ENCODE measurements at regions not wholly inside any gene's neighbourhood (a gene's known extent, or its start where the extent isn't known, plus 50 kb on each side); places are given as distances from the start of the nearest gene placed in this dataset.

GRCh38 chr5:68562308-68562707 lies 346.8 kb downstream of the PIK3R1 start:
- no peak overlapping the region for H3K4me3 ChIP-seq (ENCODE audit: low read depth, low read length)
- H3K4me1 ChIP-seq (ENCODE audit: control insufficient read depth, insufficient read depth, low read length): peaks cover 6% of the 10 kb centered on the region
- no peaks in the 10 kb centered on the region for H3K9me3 ChIP-seq (ENCODE audit: control insufficient read depth, insufficient read depth, low read depth, low read length)
- ChIA-PET POLR2A (no interaction called here), CTCF (interaction anchor here (0.7 to 1.7 kb wide), 2 partner anchors 12 to 77 kb away, joined by 3 to 4 read pairs; no protein-coding TSS in a partner anchor)
- no peak overlapping the region for H3K27ac ChIP-seq (ENCODE audit: extremely low read depth, low read depth, low read length)
- no peaks in the 10 kb centered on the region for H3K36me3 ChIP-seq (ENCODE audit: control insufficient read depth in 2 of 2, insufficient read depth in 1 of 2, low read length in 2 of 2)
- no peak for TF ChIP-seq ZNF121 (tag by site-specific recombination; IDR thresholded peaks at IDR 0.05)
- no peak for TF ChIP-seq GFI1B (tag by site-specific recombination; IDR thresholded peaks at IDR 0.05)
- no peak for TF ChIP-seq ZFP69B (tag by site-specific recombination; IDR thresholded peaks at IDR 0.05)
- TF ChIP-seq ZNF23 (tag by site-specific recombination; IDR thresholded peaks at IDR 0.05; ENCODE audit: borderline replicate concordance): no peak
- no peak for TF ChIP-seq AEBP2 (tag by site-specific recombination; IDR thresholded peaks at IDR 0.05; ENCODE audit: borderline replicate concordance)
- TF ChIP-seq ZNF529 (tag by site-specific recombination; IDR thresholded peaks at IDR 0.05; ENCODE audit: insufficient replicate concordance): no peak
- TF ChIP-seq ZNF785 (tag by site-specific recombination; IDR thresholded peaks at IDR 0.05): no peak
- TF ChIP-seq ZBTB48 (tag by site-specific recombination; IDR thresholded peaks at IDR 0.05): no peak
- no peak for TF ChIP-seq ZNF580 (tag by site-specific recombination; IDR thresholded peaks at IDR 0.05)
- no peak for TF ChIP-seq ZNF488 (tag by site-specific recombination; IDR thresholded peaks at IDR 0.05)
- TF ChIP-seq ZNF549 (tag by site-specific recombination; IDR thresholded peaks at IDR 0.05): peak; percentile 67
- 0 out of 2 replicates have a peak, but pooled peaks have one; percentile 13 for TF ChIP-seq GLIS1 (tag by site-specific recombination; IDR thresholded peaks at IDR 0.05)
- no peak for TF ChIP-seq ZNF707 (tag by site-specific recombination; IDR thresholded peaks at IDR 0.05)
- TF ChIP-seq ZNF302 (tag by site-specific recombination; IDR thresholded peaks at IDR 0.05; ENCODE audit: low read depth): no peak
- no peak for TF ChIP-seq ZNF341 (tag by site-specific recombination; IDR thresholded peaks at IDR 0.05; ENCODE audit: low read depth)
- TF ChIP-seq MZF1 (tag by site-specific recombination; IDR thresholded peaks at IDR 0.05; ENCODE audit: borderline replicate concordance): peak; percentile 45; the same call in 1 of the 2 replicates
- TF ChIP-seq ZNF26 (tag by site-specific recombination; IDR thresholded peaks at IDR 0.05): no peak
- TF ChIP-seq PRDM2 (tag by site-specific recombination; IDR thresholded peaks at IDR 0.05; ENCODE audit: borderline replicate concordance): no peak
- peak; percentile 92 for TF ChIP-seq PRDM4 (tag by site-specific recombination; IDR thresholded peaks at IDR 0.05)
- TF ChIP-seq ZNF610 (tag by site-specific recombination; IDR thresholded peaks at IDR 0.05; ENCODE audit: borderline replicate concordance): no peak
- peak; percentile 66 for TF ChIP-seq ZBTB20 (tag by site-specific recombination; IDR thresholded peaks at IDR 0.05)
